ENCODE measurements at regions not wholly inside any gene's neighbourhood (a gene's known extent, or its start where the extent isn't known, plus 50 kb on each side); places are given as distances from the start of the nearest gene placed in this dataset.
"Not testable (repeated sequence)": the region's sequence is repeated elsewhere in the genome, so short reads cannot be mapped to it uniquely, and the experiment has no call there.

DNA sequence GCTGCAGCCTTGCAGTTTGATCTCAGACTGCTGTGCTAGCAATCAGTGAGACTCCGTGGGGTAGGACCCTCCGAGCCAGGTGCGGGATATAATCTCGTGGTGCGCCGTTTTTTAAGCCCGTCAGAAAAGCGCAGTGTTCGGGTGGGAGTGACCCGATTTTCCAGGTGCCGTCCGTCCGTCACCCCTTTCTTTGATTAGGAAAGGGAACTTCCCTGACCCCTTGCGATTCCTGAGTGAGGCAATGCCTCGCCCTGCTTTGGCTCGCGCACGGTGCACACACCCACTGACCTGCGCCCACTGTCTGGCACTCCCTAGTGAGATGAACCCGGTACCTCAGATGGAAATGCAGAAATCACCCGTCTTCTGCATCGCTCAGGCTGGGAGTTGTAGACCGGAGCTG is 203.2 kb downstream of the SNCAIP start:
- DNase-seq = not testable (repeated sequence)

DNA sequence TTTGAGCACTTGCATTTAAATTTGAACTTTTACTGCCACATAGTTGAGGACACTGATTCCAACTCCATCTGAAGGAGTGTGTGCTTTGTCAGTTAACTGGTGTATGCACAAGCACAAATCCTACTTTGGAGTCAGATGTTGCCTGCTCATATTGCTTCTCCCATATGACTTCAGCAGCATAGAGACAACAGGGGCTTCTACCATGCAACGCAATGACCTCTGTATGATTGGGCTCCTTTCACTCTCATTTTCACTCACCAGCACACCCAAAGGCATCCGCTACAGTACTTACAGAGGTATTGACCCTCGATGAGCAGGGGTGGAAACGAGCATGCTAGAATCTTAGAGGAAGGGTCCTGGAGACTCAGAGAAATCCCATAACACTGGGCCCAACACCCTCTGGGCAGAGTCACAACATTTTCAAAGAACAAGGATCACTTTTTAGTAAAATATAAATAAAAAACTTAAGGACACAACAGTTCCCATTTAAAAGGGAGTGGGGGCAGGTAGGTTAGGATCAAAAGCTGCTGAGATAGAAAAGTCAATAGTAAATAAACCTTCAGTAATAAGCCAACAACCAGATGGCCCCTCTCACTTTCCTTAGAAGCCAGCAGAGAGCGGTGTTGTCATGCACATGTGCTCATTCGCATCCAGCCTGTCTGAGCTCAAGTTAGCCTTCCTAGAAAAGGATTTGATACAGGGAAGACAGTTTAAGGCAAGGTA is 203.8 kb downstream of the SNCAIP start:
- peak; percentile 82 for DNase-seq

DNA sequence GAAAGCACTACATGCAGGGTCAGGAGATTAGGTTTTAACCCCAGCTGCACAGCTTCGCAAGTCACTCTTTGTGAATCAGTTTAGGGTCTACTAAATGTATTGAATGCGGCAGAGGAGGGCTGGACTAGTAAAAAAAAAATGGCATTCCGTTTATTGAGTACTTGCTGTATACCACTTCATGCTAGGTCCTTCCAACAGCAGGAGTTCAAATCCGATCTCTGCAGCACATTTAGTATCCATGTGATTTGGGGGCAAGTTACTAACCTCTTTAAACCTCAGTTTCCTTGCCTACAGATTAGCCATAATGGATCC is 204.4 kb downstream of the SNCAIP start:
- no peak for DNase-seq

DNA sequence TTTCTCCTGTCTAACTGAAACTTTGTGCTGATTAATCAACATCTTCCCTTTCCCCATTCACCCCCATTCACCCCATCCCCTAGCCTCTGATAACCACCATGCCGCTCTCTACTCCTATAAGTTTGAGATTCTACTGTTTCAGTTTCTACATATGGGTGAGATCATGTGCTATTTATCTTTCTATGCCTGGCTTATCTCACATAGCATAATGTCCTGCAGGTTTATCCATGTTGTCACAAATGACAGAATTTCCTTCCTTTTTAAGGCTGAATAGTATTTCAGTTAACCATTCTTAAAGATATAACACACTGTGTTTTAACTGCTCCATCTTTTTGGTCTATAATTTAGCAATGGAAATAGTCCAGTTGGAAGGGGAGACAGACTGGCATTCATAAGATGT is 205.1 kb downstream of the SNCAIP start:
- DNase-seq = no peak

DNA sequence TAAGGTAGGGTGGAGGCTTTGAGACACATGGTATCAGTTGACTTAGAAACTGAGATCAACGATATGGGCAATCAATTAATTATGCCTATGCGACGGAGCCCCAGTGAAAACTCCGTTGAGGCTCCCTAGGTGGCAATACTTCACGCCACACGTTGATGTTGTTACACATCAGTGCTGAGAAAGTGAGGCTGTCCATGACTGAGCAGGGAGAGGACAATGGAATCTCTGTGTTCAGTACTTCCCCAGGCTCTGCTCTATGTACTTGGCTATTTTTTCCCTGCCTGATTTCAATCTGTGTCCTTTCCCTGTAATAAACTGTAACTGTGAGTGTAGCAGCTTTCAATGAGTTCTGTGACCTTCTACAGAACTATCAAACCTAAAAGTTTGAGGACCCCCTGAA is 211.7 kb downstream of the SNCAIP start:
- DNase-seq = no peak

DNA sequence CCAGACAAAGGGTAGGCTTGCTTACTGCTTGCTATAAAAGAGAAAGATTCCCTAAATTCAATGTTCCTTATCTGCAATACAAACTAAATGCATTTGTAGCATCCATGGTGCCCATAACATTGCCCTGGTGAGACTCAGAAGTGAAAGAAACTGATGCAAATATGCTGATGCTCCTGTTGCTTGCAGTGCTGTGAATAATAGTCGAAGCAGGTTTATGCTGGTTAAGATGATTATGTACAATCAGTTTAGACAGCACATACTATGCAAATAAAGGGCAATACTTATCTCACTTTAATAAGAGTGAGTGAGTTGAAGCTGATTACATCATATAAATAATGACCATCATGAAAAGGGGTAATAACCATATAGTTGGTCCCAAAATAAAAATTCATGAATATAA is 215.5 kb downstream of the SNCAIP start:
- no peak for DNase-seq

DNA sequence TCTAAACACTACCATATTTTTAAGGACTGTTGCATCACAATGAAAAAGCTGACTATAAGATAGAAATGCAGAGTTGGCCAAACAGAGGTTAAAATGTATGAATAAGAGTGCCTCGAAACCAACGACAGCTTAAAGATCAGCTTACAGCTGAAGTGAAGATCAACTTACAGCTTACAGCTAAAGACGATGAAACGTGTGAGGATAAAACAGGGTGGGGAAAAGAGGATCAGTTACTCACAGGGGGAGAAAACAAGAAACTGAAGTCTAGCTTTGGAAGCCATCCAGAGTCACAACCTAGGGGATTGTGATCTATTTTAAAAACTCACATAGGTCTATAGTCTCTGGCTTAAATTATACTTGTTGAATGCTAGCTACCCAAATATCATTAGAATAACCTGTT is 220.0 kb downstream of the SNCAIP start:
- no peak for DNase-seq

DNA sequence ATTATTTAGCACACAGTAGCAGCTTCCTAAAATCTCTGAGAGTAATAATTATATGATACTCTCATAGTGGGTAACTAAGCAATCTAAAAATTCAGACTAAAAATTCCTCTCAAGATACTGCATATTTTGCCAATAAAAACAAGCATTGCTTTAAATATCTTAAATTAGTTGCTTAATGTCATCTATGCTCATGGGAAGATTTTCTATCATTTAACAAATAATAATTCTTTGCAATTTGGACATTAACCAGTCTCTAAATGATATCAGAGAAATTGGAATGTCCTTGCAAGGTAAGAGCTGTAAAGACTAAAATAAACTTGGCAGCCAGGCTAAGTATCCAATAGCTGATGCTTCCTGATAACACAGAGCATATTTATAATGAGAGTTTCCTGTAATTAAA is 221.8 kb downstream of the SNCAIP start:
- no peak for DNase-seq

DNA sequence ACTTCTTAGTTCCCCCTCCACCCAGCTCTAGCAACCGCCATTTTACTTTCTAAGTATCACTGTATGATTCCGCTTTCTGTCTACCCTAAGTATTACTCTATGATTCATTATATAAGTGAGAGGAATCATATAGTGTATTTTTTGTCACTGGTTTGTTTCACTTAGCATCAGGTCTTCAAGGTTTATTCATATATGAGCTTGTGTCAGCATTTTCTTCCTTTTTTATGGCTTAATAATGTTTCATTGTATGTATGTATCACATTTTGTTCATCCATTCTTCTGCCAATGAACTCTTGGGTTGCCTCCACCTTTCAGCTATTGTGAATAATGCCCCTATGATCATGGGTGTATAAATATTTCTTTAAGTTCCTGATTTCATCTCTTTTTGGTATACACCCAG is 222.8 kb downstream of the SNCAIP start:
- DNase-seq = no peak

DNA sequence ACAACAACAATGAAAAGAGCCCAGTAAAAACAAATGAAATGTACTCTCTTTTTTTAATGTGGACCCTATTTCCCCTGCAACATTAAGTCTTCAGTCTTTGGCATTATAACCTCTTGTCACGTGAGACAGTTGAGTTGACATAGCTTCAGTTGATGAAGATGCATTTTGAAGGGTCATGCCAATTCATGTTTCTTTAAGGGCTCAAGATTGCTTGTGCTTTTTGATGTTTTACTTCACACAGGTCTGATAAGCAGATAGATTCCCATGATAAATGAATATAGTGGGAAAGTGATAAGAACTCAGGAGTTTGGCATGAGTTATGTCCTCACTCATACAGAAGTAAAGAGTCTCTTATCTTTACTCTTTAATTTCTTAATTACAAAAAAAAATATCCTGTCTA is 229.4 kb downstream of the SNCAIP start:
- DNase-seq = no peak

DNA sequence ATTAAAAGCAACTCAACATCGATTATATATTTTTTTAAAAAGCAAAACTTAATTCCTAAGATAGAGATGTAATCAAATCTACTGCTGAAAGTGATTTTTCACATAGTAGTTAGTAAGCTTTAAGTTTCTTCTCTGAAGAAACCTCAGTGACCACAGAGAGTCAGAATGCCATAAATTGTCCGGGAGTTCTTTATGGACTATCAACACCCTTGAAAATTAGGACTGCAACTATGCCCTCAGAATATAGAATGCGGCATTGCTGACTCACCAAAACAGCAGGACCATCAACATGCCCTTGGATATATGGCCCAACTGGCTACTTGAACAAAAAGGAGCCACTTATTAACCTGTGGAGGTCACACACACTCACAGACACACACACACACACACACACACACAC is 228.9 kb upstream of the SNX2 start:
- DNase-seq = no peak

DNA sequence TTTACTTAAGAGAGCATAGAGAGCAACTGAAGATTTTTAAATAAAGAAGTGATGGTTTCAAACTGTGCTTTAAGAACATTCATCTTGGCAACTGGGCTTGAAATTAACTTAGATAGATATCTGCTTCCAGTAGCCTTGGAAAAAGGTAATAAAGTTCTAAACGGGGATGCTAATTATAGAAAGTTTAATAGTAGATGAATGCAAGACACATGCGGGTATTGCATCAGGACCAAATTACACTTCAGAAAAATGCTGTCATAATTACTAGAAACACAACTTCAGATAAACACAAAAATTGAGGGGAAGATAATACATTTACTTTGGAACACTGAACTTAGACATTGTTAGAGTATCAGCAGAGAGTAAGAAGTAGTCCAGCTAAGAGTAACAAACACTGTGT is 227.7 kb upstream of the SNX2 start:
- no peak for DNase-seq

DNA sequence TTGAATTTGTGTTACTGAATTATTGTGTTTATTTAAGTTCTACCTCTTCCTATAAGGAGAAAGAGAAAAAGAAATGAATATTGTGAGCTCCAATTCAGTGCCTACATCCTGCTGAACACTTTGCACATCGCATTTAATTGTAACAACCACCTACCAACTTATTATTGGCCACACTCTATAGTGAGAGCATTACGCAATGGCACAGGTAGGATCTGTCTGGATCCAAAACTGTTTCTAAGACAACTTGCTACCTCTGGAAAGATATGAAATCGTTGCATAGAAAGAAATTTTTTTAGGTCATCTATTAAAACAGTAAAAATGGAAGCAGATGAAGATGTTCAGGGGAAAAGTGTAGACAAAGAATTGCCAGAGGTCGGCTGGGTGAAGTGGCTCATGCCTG is 227.2 kb upstream of the SNX2 start:
- DNase-seq = no peak

DNA sequence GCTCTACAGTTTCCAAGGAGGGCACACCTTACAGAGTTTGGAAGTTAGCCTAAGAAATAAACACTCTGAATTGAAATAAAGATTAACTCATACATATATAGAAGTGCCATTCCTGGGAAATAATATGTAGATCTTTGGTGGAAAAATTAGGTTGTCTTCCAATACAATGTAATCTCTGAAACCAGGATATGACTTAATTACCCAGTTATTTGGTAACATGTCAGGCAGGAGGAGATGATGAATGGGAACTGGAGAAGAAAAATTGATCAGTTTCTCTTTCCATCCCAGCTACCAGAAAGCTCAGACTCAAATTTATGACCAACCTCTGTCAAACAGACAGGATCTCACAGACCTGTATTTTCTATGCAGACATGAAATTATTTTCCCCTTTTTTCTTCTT is 215.2 kb upstream of the SNX2 start:
- no peak for DNase-seq

DNA sequence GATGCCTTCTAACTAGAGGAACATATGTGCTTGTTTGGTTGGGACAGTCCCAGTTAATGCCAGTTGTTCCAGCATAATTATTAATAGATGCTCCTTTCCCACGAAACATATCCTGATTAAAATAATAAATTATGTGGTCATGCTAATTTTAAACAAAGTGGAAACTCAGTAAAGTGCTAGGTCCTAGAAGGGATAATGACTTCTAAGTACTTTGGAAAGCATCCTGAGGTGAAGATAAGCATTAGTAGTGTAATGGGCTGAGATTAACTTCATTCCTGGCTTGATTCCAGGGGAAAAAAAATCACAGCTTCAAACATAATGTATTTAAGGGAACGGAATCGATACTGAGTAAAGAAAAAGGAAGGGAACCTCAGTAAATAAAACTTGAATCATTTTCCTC is 213.7 kb upstream of the SNX2 start:
- DNase-seq = no peak

DNA sequence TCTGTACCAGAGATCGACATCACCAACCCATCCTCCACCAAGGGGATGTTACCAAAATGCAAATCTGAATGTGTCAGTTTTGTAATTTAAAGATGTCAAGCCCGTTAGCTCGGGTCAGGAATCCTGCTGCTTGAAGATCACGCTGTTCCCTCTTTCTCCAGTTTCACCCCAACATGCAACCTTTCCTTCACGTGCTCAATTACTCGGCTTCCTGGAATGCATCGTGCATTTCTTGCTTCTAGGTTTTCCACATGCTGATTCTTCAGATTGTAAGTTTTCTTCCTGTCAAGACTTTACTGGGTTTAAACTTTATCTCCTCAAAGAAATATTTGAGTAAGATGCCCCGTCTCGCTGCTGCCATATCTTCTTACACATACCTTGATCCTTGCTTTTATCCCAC is 209.5 kb upstream of the SNX2 start:
- DNase-seq = no peak

DNA sequence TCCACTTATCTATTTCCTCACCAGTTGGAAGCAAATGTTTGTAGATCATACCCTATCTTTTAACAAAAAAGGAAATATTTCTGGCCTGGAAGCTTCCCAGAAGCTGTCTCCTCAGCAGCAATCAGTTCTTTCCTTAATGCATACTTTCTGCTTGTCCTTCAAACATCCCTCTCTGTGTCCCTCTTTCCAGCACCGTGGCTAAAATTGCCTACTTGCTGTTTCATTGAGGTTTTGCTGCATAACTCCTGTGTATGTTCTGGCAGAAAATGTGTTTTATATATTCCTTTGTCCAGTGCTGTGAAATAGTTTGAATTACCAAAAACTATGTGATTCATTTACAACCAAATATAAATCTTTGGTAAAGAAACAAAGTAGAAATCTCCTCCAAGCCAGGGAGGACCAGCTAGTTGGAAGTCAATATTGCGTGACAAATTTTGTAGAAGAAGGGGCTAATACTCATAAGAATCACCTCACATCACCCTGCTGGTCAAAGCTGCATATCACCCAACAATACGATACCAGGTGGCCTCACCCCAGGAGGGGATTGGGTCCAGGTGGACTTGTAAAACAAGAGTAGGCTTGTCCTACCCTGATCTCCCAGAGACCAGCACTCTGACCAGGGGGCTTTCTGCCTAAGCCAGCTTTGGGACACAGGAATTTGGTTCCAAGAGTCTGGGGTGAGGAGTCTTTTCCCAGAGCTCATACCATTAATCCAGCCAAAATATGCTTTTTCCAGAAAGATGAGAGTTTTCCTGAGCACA is 198.4 kb upstream of the SNX2 start:
- DNase-seq = no peak

DNA sequence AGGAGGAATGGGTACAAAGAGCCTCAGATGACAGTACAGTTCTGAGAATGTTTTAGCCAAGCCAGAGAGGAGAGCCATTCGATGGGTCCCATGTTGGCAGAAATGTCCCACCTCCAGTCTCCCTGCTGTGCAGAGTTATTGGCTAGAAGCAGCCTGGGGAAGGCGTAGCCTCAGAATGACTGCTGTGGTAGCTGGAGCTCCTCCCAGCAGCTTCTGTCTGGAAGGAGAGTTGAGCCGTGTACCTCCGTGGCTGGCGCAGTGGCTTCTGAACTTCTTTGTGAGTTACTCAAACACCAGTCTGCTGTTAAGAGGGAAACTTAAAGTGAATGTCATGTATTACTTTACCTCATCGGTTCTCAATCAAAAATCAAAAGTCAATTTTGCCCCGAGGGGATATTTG is 193.3 kb upstream of the SNX2 start:
- DNase-seq = no peak

DNA sequence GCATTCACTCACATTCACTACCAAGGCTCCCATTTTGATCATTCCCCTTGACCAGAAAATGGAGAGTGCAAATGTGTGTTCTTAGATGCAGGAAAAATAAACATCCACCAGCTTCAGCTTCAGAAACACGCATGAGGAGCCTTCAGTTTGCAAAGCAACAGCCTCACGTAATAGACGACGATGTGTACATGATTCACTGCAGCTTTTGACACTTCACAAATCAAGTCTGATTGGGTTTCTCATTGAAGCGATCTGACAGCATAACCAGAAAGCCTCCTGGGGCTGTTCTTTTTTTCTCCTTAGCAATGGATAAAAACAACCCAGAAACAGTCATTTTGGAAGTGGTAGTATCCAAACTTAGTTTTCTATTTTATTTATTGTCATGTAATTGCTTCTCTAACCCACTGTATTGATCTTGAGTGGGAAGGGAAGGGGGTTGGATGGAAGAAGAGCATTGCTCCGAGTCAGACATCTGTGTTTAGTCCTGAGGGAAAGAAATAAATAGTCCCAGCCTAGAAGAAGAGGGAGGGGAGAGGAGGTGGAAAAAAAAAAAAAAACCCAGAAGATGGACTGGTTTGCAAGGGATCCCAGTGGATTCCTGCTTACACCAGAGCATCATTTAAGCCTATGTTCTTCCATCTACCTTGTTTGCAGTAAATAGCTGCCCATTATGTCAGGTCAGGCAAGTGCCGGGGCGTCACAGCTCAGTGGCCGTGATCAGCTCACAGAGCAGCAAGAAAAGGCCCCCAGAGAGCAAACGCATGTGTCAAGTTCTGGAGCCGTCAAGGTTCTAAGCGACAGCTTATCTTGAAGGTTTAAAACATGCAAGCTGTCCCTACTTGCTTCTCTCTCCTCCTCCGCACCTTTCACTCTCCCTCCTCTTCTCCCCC is 190.2 kb upstream of the SNX2 start:
- no peak for DNase-seq

DNA sequence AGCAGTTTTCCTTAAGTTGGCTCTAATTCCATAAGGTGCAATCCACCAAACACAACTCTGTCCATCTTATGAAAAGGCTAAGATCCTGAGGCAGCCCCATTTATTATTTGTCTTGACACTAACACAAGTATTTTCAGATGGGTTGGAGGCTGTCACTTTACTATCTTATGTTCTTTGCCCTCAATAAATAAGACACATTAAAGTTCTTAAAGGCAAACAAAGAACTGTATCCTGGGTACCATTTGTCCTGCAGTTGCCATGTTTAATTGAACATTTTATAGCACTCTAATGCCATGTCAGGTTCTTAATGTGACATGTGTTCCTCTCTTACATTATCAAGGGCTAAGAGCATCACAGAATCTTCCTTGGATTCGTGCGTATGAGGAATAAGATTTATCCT is 189.5 kb upstream of the SNX2 start:
- DNase-seq = no peak

DNA sequence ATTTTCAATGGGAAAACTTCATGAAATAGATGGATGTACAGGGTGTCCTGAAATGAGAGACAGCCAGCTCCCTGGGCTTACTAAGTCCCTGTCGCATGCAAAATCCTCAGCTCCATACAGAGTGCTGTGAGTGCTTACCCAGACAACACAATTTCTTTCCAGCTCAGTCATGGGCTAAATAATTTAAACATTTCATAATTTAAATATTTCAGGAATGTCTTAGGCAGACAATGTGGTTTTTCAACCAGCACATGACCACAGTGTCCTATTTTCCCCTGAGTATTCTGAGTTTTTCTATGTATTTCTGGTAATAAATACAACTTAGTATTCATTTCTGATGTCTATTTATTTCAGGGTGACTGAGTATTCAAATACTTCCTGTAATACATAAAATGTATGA is 188.5 kb upstream of the SNX2 start:
- DNase-seq = no peak

DNA sequence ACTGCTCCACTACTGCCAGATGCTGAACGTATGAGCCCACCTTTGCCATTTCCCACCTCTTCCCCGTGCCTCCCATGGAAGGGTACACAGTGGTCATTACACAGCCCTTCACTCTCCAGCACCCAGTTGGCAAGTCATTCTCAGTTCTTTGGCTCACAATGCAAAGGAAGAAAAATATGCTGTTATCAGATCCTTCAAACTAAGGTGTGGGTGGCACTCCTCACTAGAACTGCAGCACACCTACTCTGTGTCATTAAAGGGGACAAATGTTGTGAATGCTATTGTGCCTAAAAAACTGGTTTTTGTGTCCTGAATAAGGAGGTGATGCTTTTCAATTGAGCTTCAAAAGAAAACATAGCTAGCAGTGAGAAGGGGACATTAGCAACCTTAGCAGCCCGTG is 183.1 kb upstream of the SNX2 start:
- DNase-seq = no peak

DNA sequence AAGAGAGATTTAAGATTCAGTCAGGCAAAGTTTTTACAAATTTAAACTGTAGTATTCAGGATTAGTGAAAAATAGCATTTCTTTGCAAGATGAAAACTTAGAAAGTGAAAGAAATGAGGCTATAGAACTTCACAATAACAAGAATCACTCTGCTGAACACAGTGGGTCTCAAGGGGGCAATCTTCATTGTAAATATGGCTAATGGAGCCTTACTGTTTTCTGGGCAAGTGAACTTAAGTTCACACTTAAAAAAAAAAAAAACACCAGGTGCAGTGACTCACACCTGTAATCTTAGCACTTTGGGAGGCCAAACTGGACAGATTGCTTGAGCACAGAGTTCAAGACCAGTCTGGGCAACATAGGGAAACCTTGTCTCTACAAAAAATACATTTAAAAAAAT is 175.9 kb upstream of the SNX2 start:
- no peak for DNase-seq

DNA sequence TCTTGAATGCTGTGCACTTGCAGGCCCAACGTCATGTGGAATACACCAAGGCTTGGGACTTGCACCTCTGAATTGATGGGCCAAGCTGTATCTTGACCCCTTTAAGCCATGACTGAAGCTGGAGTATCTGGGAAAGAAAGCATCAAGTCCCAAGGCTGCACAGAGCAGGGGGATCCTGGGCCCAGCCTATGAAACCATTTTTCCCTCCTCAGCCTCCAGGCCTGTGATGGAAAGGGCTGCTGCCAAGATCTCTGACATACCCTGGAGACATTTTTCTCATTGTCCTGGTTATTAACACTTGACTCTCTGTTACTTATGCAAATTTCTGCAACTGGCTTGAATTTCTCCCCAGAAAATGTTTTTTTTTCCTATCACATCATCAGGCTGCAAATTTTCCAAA is 174.0 kb upstream of the SNX2 start:
- DNase-seq = no peak
